NCI-H748 treated with DMSO at 0.1 percent for 48 hours (cell line): ENCODE measurements at regions not wholly inside any gene's neighbourhood (a gene's known extent, or its start where the extent isn't known, plus 50 kb on each side); places are given as distances from the start of the nearest gene placed in this dataset.
"Not testable (repeated sequence)": the region's sequence is repeated elsewhere in the genome, so short reads cannot be mapped to it uniquely, and the experiment has no call there.

Experiments
- DNase-seq: peaks from one replicate; lab custom pipeline; 2025; lab: John Stamatoyannopoulos, UW

DNA sequence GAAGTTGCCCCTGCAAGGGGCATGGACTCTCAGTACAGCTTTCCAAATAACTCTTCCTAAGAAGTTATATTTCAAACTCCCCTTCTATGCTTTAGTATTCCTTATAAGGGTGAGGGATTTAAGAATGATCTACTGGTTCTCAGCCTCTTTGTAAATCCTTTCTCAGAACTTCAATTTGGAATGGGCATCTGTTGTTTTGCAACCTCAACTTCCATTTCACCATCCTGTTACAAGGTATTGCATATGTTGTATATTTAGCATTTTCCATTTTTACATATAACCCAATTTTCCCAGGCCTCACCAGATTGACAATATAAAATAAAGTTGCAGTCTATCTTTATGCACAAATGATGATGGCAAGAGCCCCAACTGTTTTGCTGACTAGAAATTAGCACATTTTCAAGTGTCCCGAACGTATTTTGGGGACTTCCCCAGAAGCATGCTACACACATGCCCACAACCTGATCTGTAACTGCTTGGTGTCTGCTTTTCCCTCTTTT is 154.9 kb upstream of the CARMIL1 start:
- no peak for DNase-seq

DNA sequence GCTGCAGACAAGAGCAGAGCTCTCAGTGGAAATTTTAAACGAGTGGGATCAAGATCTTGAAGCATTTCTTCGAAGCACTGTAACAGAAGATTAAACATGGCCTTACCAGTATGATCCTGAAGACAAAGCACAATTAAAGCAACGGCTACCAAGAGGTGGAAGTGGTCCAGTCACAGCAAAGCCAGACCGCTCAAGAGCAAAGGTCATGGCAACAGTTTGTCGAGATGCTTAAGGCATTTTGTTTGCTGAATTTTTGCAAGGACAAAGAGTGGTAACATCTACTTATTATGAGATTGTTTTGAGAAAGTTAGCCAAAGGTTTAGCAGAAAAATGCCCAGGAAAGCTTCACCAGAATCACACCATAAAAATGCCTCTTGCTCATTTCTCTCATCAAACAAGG is 153.4 kb upstream of the CARMIL1 start:
- DNase-seq: no peak

DNA sequence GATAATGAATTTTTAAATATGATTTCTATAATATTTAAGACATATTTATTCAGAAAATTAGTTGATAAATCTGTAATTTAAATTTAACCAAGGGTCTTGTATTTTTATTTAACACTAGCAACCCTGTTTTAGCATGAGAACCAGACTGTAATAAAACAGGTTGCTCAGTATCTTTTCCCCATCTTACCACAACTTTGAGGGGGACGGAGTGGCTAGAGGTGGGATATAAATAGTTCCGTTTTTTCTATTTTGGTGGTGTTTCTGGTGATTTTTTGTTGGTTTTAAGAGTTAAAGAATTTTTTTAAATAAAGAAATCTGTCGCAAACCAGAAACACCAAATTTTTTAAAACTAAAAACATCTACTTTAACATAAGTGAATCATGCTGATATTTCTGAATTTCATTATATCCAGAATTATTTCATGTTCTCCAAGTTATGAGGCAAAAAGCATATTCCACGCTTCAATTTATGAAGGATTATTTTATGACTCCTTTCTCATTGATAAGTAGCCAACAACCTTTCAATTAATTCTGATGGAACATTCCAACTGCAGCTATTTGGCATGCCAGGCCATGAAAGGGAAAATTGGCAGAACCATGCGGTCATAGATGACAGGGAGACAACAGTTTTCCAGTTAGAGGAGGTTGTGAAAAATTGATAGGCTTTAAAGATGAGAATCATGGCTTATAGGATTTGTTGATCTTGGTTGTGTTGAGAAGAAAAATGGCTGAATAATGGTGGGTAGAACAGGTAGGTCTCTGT is 151.9 kb upstream of the CARMIL1 start:
- DNase-seq: no peak

DNA sequence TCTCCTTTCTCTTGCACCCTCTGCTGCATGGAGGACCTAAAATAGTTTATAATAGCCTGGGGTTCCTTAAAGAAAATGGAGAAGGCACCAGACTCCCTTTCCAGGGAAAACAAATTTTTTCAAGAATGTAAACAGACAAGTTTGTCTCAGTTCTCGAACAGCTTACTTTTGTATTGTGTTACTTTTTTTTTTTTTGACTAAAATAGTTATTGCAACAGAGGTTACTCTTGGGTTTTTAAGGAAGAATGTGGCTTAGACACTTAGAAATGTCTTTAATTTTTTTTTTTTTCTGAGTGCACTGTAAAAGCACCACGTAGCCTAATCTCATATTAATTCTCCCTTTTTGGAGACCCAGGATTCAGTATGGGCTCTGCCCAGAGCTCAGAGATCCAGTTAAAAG is 148.7 kb upstream of the CARMIL1 start:
- no peak for DNase-seq

DNA sequence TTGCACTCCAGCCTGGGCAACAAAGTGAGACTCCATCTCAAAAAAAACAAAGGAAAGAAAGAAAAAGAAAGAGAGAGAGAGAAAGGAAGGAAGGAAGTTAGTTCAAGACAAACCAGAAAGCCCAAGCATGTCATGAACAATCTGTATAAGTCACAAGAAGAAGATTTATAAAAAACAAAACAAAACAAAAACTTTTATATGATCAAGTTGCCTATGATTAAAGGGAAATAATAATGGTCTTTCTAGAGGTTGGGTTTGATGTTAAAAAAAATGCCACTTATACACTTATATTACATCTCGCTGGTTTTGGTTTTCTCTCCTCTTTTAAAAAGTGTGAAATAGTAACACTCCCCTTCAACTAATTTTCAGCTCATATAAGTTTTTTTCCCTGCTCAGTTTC is 146.2 kb upstream of the CARMIL1 start:
- DNase-seq: no peak

DNA sequence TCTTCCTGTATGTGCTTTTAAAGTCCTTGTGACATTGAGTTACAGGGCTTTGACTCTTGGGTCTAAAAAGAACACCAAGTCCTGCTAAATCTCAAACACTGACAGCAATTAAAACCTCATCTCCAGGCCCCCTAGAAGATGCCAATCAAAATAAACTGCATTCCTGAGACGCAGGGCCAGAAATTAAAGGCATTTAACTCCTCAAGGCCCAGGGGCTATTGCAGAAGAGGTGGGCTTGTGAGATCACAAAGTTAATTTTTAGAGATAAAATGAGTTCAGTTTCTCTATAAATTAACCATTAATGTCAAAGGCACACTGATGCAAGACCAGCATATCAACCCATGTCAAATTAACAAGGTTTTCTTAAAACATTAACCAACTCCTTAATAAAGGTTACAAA is 145.6 kb upstream of the CARMIL1 start:
- DNase-seq: no peak

DNA sequence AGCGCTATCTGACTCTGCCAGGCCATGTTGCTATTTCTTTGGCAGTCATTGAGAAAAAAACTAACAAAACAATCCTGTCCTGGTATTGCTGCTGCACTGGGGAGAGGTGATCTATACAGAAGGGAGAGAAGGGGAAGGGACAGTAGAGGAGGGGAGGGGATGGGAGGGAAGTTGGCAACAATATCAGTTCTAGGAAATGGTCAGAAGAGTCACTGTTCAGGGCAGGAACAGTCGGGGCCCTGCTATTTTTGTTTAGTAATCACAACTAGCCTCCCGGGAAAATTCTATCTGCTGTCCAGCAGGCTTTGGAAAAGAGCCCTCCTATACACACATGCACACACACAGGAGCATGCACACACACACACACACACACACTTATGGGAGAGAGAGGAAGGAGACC is 142.3 kb upstream of the CARMIL1 start:
- DNase-seq: no peak

DNA sequence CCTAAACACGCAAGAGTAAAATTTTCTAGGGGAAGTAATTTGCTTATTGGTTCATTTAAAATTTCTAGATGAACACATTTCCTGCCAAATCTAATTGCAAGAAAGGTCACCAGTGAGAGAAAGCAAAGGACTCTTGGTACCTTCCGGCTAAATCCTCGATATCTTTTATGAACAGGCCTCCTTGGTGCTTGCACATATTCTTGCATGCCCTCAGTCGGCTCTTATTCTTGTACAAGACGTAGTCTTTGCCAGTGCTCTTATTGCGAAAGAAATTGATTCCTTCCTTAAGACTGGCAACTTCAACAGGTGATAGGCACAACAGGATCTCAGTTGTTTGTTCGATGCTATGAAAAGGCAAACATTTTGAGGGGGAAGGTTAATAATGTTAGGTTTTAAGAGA is 141.7 kb upstream of the CARMIL1 start:
- DNase-seq: no peak

DNA sequence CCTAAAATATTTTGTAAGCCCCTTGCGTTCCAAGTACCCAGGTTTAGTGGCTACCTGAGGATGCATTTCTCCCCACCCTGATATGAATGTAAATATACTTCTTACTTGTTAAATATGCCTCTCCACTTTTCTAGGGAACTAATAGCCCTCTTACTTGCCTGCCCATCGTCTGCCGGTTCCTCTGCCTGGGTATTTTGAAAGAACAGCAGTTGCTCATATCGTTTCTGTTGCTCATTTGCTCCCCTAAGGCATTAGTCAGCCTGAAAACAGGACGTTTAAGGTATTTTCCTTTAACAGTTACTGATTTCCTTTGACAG is 141.3 kb upstream of the CARMIL1 start:
- no peak for DNase-seq

DNA sequence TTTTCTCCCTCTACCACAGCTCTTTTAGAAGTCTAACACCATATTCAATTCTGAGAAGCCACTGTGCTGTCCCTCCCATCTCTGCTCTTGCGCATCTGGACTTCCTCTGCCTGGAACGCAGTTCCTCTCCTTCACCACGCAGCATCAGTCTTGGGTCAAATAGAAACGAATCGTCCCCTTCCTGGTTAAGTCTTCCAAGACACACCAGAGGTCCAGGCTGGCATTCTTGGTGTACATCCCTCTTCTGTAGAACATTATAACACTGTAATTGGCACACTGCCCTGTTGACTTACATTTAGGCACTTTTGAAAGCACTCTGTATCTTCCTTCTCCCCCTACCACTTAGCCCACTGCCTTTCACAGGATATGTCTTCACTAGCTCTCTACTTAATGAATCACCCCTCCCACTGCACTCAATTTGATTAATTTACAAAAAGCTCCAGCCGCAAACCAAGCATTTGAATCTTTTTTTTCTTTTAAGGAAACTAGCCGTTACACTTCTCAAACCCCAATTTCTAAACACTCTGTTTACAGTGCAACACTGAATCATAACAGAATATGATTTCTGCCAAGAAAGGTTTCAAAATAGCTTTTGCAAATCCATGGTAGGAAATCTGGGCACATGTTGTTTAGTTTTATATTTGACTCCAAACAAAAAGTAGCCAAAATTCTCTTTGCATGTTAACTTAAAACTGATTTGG is 140.8 kb upstream of the CARMIL1 start:
- DNase-seq: no peak

DNA sequence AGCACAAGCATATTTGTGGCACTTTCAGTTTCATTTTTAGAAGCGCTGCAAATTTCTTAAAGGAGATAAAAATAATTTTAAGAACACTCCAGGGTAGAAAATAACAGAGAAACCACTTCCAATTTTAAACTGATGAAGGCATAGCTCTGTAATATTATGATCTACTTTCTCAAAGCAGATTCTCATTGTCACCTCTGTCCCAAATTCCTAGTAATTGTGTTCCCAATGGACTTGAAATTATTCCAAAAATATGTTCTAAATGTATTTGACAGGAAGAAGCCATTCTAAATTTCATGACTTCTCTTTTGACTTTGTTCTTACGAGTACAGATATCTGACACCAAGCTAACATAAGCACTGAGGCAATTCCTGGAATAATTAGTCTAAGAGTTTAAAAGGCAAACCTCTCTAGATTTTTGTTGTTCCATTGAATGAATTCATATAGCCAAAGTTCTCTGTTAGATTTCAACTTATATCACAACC is 140.2 kb upstream of the CARMIL1 start:
- no peak for DNase-seq

DNA sequence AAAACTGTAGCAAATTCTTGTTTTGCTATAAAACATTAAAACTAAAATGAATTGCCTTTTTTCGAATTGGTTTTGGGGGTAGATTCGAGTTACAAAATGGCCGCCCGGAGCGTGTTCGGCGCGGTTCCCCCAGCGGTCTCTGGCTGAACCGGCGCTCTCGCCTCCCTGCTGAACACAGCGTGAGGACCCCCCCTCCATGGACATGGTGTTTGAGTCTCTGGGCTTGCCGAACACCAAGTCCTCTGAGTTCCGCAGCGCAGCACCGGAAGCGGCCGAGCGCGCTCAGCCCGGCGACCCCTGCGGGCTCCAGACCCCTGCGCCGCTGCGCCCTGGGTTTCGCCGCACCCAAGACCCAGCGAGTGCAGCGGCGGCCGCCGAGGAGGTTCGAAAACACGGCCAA is 139.6 kb upstream of the CARMIL1 start:
- not testable (repeated sequence) for DNase-seq

DNA sequence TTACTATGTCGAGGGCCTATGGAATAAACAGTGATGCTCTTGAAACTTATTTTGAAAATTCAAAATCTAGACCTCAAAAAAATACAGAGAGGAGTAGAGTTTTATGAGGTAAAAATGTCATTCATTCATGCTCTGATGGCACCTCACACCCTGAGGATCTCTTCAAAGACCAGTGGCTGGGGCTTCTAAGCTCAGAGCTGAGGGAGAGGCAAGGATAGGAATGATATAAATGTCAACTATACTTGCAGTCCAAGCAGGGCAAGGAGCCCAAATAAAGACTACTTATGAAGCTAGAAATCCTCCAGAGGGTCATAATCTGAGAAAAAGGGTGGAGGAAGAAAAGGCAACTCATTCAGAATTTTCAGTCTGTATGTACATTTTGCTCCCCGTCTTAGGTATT is 136.7 kb upstream of the CARMIL1 start:
- no peak for DNase-seq

DNA sequence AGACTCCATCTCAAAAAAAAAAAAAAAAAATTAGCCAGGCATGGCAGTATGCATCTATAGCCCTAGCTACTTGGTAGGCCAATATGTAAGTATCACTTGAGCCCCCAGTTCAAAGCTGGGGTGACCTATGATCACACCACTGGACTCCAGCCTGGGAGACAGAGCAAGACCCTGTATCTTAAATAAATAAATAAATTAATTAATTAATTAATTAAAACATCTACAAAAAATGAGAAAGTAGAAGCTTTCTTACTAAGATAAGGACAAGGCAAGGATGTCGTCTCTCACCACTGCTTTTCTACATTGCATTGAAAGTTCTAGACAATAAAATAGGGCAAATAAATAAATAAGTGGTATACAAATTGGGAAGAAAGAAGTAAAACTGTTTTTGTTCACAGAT is 134.3 kb upstream of the CARMIL1 start:
- no peak for DNase-seq

DNA sequence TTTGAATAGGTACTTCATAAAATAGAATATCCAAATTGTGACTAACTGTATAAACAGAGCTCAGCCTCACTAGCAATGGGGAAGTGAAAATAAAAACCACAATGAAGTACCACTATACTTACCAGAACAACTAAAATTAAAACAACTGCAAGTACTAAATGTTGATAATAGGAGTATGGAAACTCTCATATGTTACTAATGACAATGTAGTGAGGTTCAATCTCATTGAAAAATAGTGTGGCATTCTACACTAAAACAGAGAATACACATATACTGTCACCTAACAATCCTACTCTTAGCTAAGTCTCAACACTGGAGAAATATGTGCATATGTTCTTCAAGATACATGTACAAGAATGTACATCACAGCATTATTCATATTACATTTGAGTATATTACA is 132.0 kb upstream of the CARMIL1 start:
- DNase-seq: no peak

DNA sequence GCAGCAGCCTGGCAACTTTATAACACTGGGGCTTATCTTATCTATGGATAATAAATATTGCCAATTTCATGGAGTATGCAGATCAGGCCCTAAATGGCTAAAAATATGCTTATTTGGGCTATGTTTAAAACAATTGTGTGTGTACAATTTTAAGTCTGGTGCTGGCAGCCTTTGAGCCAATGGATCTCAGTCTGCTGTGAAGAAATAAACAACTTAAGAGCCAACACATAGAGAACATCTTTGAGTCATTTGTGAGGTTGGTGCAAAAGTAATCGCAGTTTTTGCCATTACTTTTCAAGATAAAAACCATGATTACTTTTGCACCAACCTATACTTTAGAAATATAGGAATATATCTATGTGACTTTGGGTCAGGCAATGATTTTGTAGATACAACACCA is 129.1 kb upstream of the CARMIL1 start:
- no peak for DNase-seq

DNA sequence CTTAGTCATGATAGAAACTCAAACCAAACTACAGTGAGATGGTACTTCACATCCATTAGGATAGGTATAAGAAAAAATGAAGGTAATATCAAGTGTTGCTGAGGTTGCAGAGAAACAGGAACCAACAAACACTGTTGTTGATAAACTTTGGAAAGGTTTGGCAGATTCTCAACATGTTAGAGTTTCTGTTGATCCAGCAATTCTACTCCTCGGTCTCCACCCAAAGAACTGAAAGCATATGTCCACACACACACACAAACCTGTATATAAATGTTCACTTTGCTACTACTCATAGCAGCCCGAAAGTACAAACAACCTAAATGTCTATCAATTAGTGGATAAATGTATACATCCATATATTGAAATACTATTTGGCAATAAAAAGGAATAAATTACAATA is 128.3 kb upstream of the CARMIL1 start:
- no peak for DNase-seq

DNA sequence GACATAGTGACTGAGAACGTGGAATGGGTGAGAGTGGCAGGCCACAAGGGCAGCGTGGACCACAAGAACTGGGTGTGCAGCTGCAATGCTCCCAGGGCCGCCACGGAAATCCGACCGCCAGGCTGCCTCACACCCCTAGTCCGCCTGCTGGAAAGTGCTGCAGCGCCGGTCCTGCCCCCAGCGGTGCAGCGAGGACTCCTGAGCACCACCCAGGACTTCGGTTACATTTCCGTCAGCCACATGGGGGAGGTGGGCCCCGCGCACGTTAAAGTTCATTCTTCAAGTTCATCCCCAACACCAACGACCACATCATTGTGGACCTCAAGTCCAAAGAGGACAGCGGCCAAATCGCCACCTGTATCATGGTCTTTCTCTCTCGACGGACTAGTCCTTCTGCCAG is 126.1 kb upstream of the CARMIL1 start:
- no peak for DNase-seq

DNA sequence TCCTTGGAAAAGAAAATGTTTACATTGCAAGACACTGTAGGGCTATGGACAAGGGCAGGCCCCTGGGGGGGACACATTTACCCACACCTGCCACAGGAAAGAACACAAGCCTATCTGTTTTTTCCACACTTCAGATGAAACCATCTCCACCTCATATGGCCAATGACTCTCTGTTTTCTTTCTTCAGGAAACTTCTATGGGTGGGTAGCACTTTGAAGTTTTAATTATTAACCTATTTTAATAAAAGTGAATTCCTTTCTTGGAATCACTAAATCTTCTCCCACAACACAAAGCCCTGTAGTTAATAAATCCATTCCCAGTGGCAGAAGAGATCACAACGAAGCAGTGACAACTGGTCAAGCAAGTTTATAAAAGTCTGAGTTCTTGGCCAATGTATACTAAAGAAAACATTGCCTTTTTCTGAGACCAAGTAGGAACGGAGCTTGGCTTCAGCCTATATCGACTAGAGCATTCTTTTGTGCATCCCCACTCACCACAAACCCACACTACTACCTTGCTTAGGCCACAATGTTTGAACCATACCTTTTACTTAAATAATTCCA is 125.1 kb upstream of the CARMIL1 start:
- DNase-seq: no peak

DNA sequence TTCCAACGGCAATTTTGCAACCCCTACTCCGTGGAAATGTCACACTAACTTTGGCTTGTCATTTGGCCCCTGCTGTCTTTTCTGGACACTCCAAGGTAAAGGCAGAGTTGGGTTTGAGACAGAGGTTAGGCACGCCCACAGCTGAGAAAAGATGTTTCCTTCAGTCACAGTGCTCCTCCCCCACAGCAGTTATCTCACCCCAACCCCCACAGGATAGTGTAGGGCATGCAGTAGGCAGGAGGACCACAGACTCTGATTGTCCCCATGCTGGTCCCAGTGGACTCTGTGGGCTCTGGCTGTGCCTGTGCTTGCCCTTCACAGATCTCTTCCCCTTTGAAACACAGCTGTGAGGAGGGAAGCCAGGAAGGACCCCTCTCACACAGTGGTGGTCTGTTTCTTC is 124.0 kb upstream of the CARMIL1 start:
- DNase-seq: no peak

DNA sequence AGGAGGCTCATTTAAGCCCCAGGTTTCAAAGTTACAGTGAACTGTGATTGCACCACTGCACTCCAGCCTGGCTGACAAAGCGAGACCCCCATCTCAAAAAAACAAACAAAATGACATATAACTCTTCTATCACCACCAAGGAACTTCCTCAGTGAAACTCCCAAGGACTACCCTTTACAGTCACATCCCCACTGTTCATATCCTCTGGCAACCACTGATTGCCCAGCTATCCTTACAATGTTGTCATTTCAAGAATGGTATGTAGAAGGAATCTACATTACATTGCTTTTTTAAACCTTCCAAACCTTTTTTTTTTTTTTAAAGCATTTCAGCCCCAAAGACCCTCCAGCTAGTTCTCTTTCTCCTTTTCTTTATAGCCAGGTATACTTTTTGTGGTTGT is 123.1 kb upstream of the CARMIL1 start:
- no peak for DNase-seq

DNA sequence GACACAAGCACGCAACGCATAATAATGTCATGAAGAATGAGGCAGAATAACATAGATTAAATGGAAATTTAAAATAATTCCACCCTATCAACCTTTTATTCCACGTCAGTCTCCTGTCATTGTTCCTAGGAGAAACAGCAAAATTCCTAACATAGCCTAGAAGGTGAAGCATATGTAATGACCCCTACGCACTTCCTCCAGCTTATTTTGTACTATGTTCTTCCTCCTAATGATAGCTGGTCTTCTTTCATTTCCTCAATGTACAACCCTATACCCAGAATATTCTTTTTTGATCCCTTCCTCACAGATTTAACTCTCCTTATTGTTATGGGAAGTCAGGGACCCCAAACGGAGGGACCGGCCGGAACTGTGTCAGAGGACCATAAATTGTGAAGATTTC is 122.0 kb upstream of the CARMIL1 start:
- no peak for DNase-seq

DNA sequence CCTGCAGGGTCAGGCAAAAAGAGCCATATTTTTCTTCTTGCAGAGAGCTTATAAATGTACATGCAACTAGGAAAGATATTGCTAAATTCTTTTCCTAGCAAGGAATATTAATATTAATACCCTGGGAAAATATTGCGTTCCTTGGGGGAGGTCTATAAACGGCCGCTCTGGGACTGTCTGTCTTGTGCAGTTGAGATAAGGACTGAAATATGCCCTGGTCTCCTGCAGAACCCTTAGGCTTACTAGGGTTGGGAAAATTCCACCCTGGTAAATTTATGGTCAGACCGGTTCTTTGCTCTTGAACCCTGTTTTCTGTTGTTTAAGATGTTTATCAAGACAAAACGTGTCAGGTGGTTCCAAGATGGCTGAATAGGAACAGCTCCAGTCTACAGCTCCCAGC is 121.3 kb upstream of the CARMIL1 start:
- DNase-seq: no peak
